ENCODE measurements at regions not wholly inside any gene's neighbourhood (a gene's known extent, or its start where the extent isn't known, plus 50 kb on each side); places are given as distances from the start of the nearest gene placed in this dataset.

GRCh38 chr6:167770291-167770955 lies 56.3 kb upstream of the AFDN start:
- Histone ChIP-seq H3K79me2 (no peaks in the 10 kb centered on the region), H3K36me3 (ENCODE audit: control insufficient read depth, insufficient read depth, low read length) (no peaks in the 10 kb centered on the region), H3K4me2 (ENCODE audit: low read length) (no peak overlapping the region), H3K27me3 (ENCODE audit: control insufficient read depth, insufficient read depth, low read length) (no peaks in the 10 kb centered on the region), H3K9ac (no peak overlapping the region), H3K4me1 (no peaks in the 10 kb centered on the region), H2AFZ (no peak overlapping the region), H3K27ac (no peak overlapping the region), H3K4me3 (ENCODE audit: low read depth, low read length) (no peak overlapping the region), H3K9me3 (ENCODE audit: control insufficient read depth, low read length) (no peaks in the 10 kb centered on the region)
- TF ChIP-seq CTCF (IDR thresholded peaks at IDR 0.05): no peak

- no peak overlapping the region for H3K4me3 ChIP-seq (ENCODE audit: low read depth, low read length)
- TF ChIP-seq CTCF (IDR thresholded peaks at IDR 0.05): no peak
Observed at GRCh38 chr6:167774881-167775280, 51.8 kb upstream of the AFDN start.

GRCh38 chr6:167776906-167777627 lies 49.6 kb upstream of the AFDN start:
- no peak for TF ChIP-seq CTCF (IDR thresholded peaks at IDR 0.05)
- Histone ChIP-seq H3K27ac (no peak overlapping the region), H3K9ac (no peak overlapping the region), H3K9me3 (ENCODE audit: control insufficient read depth, low read length) (no peaks in the 10 kb centered on the region), H3K79me2 (no peaks in the 10 kb centered on the region), H3K27me3 (ENCODE audit: control insufficient read depth, insufficient read depth, low read length) (no peaks in the 10 kb centered on the region), H3K4me2 (ENCODE audit: low read length) (no peak overlapping the region), H3K36me3 (ENCODE audit: control insufficient read depth, insufficient read depth, low read length) (no peaks in the 10 kb centered on the region), H3K4me3 (ENCODE audit: low read depth, low read length) (no peak overlapping the region), H3K4me1 (no peaks in the 10 kb centered on the region), H2AFZ (no peak overlapping the region)

More at GRCh38 chr6:167774881-167775280, 51.8 kb upstream of the AFDN start:
- no peak overlapping the region for H3K4me2 ChIP-seq (ENCODE audit: low read length)
- no peaks in the 10 kb centered on the region for H3K9me3 ChIP-seq (ENCODE audit: control insufficient read depth, low read length)
- no peak overlapping the region for H2AFZ ChIP-seq
- H3K9ac ChIP-seq: no peak overlapping the region
- no peak overlapping the region for H3K27ac ChIP-seq
- no peaks in the 10 kb centered on the region for H3K4me1 ChIP-seq
- H3K79me2 ChIP-seq: no peaks in the 10 kb centered on the region
- H3K27me3 ChIP-seq (ENCODE audit: control insufficient read depth, insufficient read depth, low read length): no peaks in the 10 kb centered on the region
- H3K36me3 ChIP-seq (ENCODE audit: control insufficient read depth, insufficient read depth, low read length): no peaks in the 10 kb centered on the region
